IMR-90 (cell line): ENCODE measurements at regions not wholly inside any gene's neighbourhood (a gene's known extent, or its start where the extent isn't known, plus 50 kb on each side); places are given as distances from the start of the nearest gene placed in this dataset.

Experiments used
- ATAC-seq: fragments of 200-7000 bp; cut with Tn5 transposase; 2 replicates; pipeline ENCODE4 v1.9.1; 2020; ENCODE audit warnings: low read depth, mild to moderate bottlenecking, moderate library complexity
- BruUV-seq: library from RNA; stranded (reverse); fragments of 400-500 nt; replicated peaks from 2 replicates; lab custom pipeline; 2021; lab: Mats Ljungman, UMichigan
- CTCF ChIA-PET: fragments of 300-600 bp; formaldehyde crosslinking; extraction: SDS; loops from one replicate; lab custom pipeline; 2021; ENCODE audit warnings: antibody characterized with exemption; lab: Yijun Ruan, JAX
- POLR2A ChIA-PET: fragments of 300-600 bp; sonication (Branson Sonifier 250); formaldehyde crosslinking; loops from one replicate; lab custom pipeline; 2022; ENCODE audit warnings: antibody characterized with exemption; ENCODE audit not compliant: unreplicated experiment; lab: Charles Lee
- DNase-seq: peaks from one replicate; pipeline ENCODE4 v3.0.0; 2013
- H2AFZ ChIP-seq: replicated peaks from 2 replicates; pipeline ENCODE3; 2013; ENCODE audit warnings: low read length, mild to moderate bottlenecking; ENCODE audit not compliant: poor library complexity
- H2AK5ac ChIP-seq: 2 replicates; pipeline ENCODE4 v1.6.1; 2013; ENCODE audit warnings: low read depth, low read length, inconsistent platforms
- H2AK9ac ChIP-seq: replicated peaks from 2 replicates; pipeline ENCODE3; 2013; ENCODE audit warnings: mild to moderate bottlenecking, low read depth, low read length, moderate library complexity; ENCODE audit not compliant: poor library complexity
- H2BK120ac ChIP-seq: 2 replicates; pipeline ENCODE4 v1.6.1; 2013; ENCODE audit warnings: low read depth, low read length, inconsistent platforms
- H2BK15ac ChIP-seq: 3 replicates; pipeline ENCODE4 v1.6.1; 2013; ENCODE audit warnings: low read depth, low read length, inconsistent platforms
- H2BK20ac ChIP-seq: 2 replicates; pipeline ENCODE4 v1.6.1; 2013; ENCODE audit warnings: low read depth, mild to moderate bottlenecking, inconsistent platforms, low read length, moderate library complexity
- H2BK5ac ChIP-seq: 2 replicates; pipeline ENCODE4 v1.6.1; 2013; ENCODE audit warnings: mild to moderate bottlenecking, low read depth, low read length, inconsistent platforms; ENCODE audit not compliant: poor library complexity, severe bottlenecking
- H3K14ac ChIP-seq: replicated peaks from 2 replicates; pipeline ENCODE4 v1.6.1; 2013; ENCODE audit warnings: low read depth, low read length, inconsistent platforms
- H3K18ac ChIP-seq: 2 replicates; pipeline ENCODE4 v1.6.1; 2013; ENCODE audit warnings: low read depth, low read length, control low read depth
- H3K23ac ChIP-seq: 2 replicates; pipeline ENCODE4 v1.6.1; 2013; ENCODE audit warnings: low read depth, low read length, inconsistent platforms
- H3K27ac ChIP-seq: 2 replicates; pipeline ENCODE4 v1.5.1; 2013; ENCODE audit warnings: mild to moderate bottlenecking, control low read depth, low read length; ENCODE audit not compliant: insufficient read depth
- H3K27me3 ChIP-seq: 2 replicates; pipeline ENCODE4 v1.6.1; 2013; ENCODE audit warnings: low read length; ENCODE audit not compliant: control insufficient read depth, insufficient read depth
- H3K36me3 ChIP-seq: 2 replicates; pipeline ENCODE4 v1.6.1; 2013; ENCODE audit warnings: low read length, mixed read lengths; ENCODE audit not compliant: control insufficient read depth, insufficient read depth
- H3K4ac ChIP-seq: 2 replicates; pipeline ENCODE4 v1.6.1; 2013; ENCODE audit warnings: low read depth, low read length, inconsistent platforms
- H3K4me1 ChIP-seq: 2 replicates; pipeline ENCODE4 v1.6.1; 2013; ENCODE audit warnings: low read length, mixed read lengths; ENCODE audit not compliant: control insufficient read depth, insufficient read depth
- H3K4me2 ChIP-seq: 2 replicates; pipeline ENCODE4 v1.6.1; 2013; ENCODE audit warnings: low read depth, mild to moderate bottlenecking, control low read depth, low read length, moderate library complexity
- H3K4me3 ChIP-seq: 2 replicates; pipeline ENCODE4 v1.5.1; 2013; ENCODE audit warnings: low read depth, mild to moderate bottlenecking, control low read depth, low read length, moderate library complexity; ENCODE audit not compliant: insufficient read depth
- H3K56ac ChIP-seq: 2 replicates; pipeline ENCODE4 v1.6.1; 2013; ENCODE audit warnings: low read length, inconsistent platforms; ENCODE audit not compliant: insufficient read depth; ENCODE audit errors: extremely low read depth
- H3K79me1 ChIP-seq, 2 experiments: 2 replicates each; pipeline ENCODE4 v1.6.1; 2013; ENCODE audit warnings: low read length in 2 of 2, inconsistent platforms in 1 of 2, low read depth in 1 of 2
- H3K9ac ChIP-seq: 2 replicates; pipeline ENCODE4 v1.6.1; 2013; ENCODE audit warnings: low read depth, low read length, control low read depth
- H3K9me1 ChIP-seq: 2 replicates; pipeline ENCODE4 v1.6.1; 2013; ENCODE audit warnings: low read length, inconsistent platforms; ENCODE audit not compliant: insufficient read depth
- H3K9me3 ChIP-seq: 2 replicates; pipeline ENCODE4 v1.6.1; 2013; ENCODE audit warnings: low read length; ENCODE audit not compliant: control insufficient read depth, insufficient read depth
- H4K20me1 ChIP-seq: 2 replicates; pipeline ENCODE4 v1.6.1; 2013; ENCODE audit warnings: low read length, inconsistent platforms; ENCODE audit not compliant: insufficient read depth
- H4K5ac ChIP-seq: 2 replicates; pipeline ENCODE4 v1.6.1; 2013; ENCODE audit warnings: mild to moderate bottlenecking, low read depth, low read length, control low read depth
- H4K8ac ChIP-seq, 2 experiments: 2 replicates each; pipeline ENCODE4 v1.6.1; 2013; ENCODE audit warnings: low read depth in 2 of 2, low read length in 2 of 2, control low read depth in 1 of 2, inconsistent platforms in 1 of 2
- H4K91ac ChIP-seq: 2 replicates; pipeline ENCODE4 v1.6.1; 2013; ENCODE audit warnings: low read depth, low read length, inconsistent platforms; ENCODE audit not compliant: insufficient read depth
- CEBPB ChIP-seq: IDR thresholded peaks from 2 replicates; pipeline ENCODE4 v1.6.1; 2012; ENCODE audit warnings: low read depth, low read length, improper control_type of control experiment
- CTCF ChIP-seq: conservative IDR thresholded peaks from 2 replicates; pipeline ENCODE4 v1.5.1; 2012; ENCODE audit warnings: mild to moderate bottlenecking, low read depth, low read length, improper control_type of control experiment
- MAFK ChIP-seq: IDR thresholded peaks from 2 replicates; pipeline ENCODE4 v1.6.1; 2012; ENCODE audit warnings: low read depth, low read length, improper control_type of control experiment
- WGBS, 2 experiments: methylation state at CpG; one replicate each; pipeline versions ENCODE4 v1.1.5 to v1.1.7; 2013; ENCODE audit warnings: missing lambda C conversion rate in 2 of 2; ENCODE audit not compliant: insufficient read length in 1 of 2; ENCODE audit errors: extremely low coverage in 2 of 2; 5-methylcytosine and 5-hydroxymethylcytosine counted together
- dilution Hi-C: fragments of 300-500 bp; cut with HindIII; formaldehyde crosslinking; loops from one replicate; pipeline ENCODE4 v1.14.3; 2018; ENCODE audit warnings: low sequenced_read_pairs; ENCODE audit not compliant: unreplicated experiment
- in situ Hi-C: fragments of 300-500 bp; cut with MboI; formaldehyde crosslinking; loops from 3 replicates; pipeline ENCODE4 v1.14.3; 2019; ENCODE audit warnings: low sequenced_read_pairs, inconsistent platforms, mixed read lengths
- intact Hi-C: fragments of 100-400 bp; cut with micrococcal nuclease; formaldehyde crosslinking; loops from 2 replicates; pipeline ENCODE4 v1.10.0; 2022

- Histone ChIP-seq H2BK120ac (peak overlapping the region; percentile 29), H2BK5ac (peak overlapping the region; percentile 11), H2AK9ac (no peak overlapping the region), H3K14ac (peak overlapping the region; percentile 19; the same call in 1 of the 2 replicates), H4K91ac (no peak overlapping the region), H4K8ac (peak overlapping the region; percentile 40 to 73; a peak in 2 of 4 replicates), H3K36me3 (no peaks in the 10 kb centered on the region), H3K4ac (peak overlapping the region; percentile 59; the same call in 1 of the 2 replicates), H2BK15ac (peak overlapping the region; percentile 79; the same call in 1 of the 3 replicates), H2AFZ (no peak overlapping the region), H3K9me3 (no peaks in the 10 kb centered on the region), H3K56ac (no peak overlapping the region; the same call in 1 of the 2 replicates), H2BK20ac (peak overlapping the region; percentile 44), H3K4me1 (peaks cover 4% of the 10 kb centered on the region), H3K9ac (peak overlapping the region; percentile 4; the same call in 1 of the 2 replicates), H3K4me3 (no peak overlapping the region), H3K18ac (peak overlapping the region; percentile 69; the same call in 1 of the 2 replicates), H4K20me1 (no peaks in the 10 kb centered on the region), H3K4me2 (peak overlapping the region; percentile 72), H3K23ac (no peak overlapping the region), H4K5ac (peak overlapping the region; percentile 74; the same call in 1 of the 2 replicates), H2AK5ac (no peak overlapping the region), H3K79me1 (no peaks in the 10 kb centered on the region), H3K9me1 (no peaks in the 10 kb centered on the region), H3K27me3 (no peaks in the 10 kb centered on the region), H3K27ac (peak overlapping the region; percentile 72; the same call in 1 of the 2 replicates)
- in situ Hi-C loops = no loop called here
- DNase-seq (peak; percentile 85), ATAC-seq (peak; percentile 89)
- intact Hi-C loops = no loop called here
- WGBS, 2 experiments = no CpG with 5 or more reads among the region's 7 CpGs
- CTCF ChIA-PET = no interaction called here
- no TSS peak for BruUV-seq
- TF ChIP-seq CTCF = no peak
- no peak for TF ChIP-seq CEBPB
- peak; percentile 49; the same call in 1 of the 2 replicates for TF ChIP-seq MAFK
- dilution Hi-C loops = no loop called here
- POLR2A ChIA-PET = no interaction called here
Observed at GRCh38 chr5:126002222-126002897, 420.8 kb upstream of the GRAMD2B start.
